ENCODE measurements at regions not wholly inside any gene's neighbourhood (a gene's known extent, or its start where the extent isn't known, plus 50 kb on each side); places are given as distances from the start of the nearest gene placed in this dataset.

- Histone ChIP-seq H3K27ac (replicated peaks) (no peak overlapping the region), H3K27me3 (ENCODE audit: insufficient read depth, poor library complexity, severe bottlenecking) (no peaks in the 10 kb centered on the region), H3K4me3 (replicated peaks; ENCODE audit: insufficient read depth, low read length) (no peak overlapping the region)
- DNase-seq (ENCODE audit: low read depth in 1 of 2, low spot score in 1 of 2): no peak
- TF ChIP-seq REST (IDR thresholded peaks at IDR 0.05; ENCODE audit: insufficient replicate concordance, low read depth) (no peak), CTCF (IDR thresholded peaks at IDR 0.05; ENCODE audit: insufficient read depth, low read length) (no peak)
Observed at GRCh38 chr5:141778206-141778605, 96.2 kb upstream of the ARAP3 start.

- no peak for TF ChIP-seq SPI1 (IDR thresholded peaks at IDR 0.05; ENCODE audit: borderline replicate concordance, low read depth)
- TF ChIP-seq REST (IDR thresholded peaks at IDR 0.05; ENCODE audit: insufficient replicate concordance, low read depth): no peak
- TF ChIP-seq CTCF (IDR thresholded peaks at IDR 0.05; ENCODE audit: insufficient read depth, low read length): no peak
- DNase-seq (ENCODE audit: low read depth in 1 of 2, low spot score in 1 of 2): no peak
- Histone ChIP-seq H3K4me3 (replicated peaks; ENCODE audit: insufficient read depth, low read length) (no peak overlapping the region), H3K27me3 (ENCODE audit: insufficient read depth, poor library complexity, severe bottlenecking) (no peaks in the 10 kb centered on the region), H3K27ac (replicated peaks) (no peak overlapping the region)
Observed at GRCh38 chr5:141777711-141778110, 95.7 kb upstream of the ARAP3 start.

- Histone ChIP-seq H3K27ac (replicated peaks) (no peak overlapping the region), H3K4me3 (replicated peaks; ENCODE audit: insufficient read depth, low read length) (no peak overlapping the region), H3K27me3 (ENCODE audit: insufficient read depth, poor library complexity, severe bottlenecking) (no peaks in the 10 kb centered on the region)
- DNase-seq (ENCODE audit: low read depth in 1 of 2, low spot score in 1 of 2): no peak
- TF ChIP-seq REST (IDR thresholded peaks at IDR 0.05; ENCODE audit: insufficient replicate concordance, low read depth) (no peak), SPI1 (IDR thresholded peaks at IDR 0.05; ENCODE audit: borderline replicate concordance, low read depth) (no peak), CTCF (IDR thresholded peaks at IDR 0.05; ENCODE audit: insufficient read depth, low read length) (no peak), GABPA (IDR thresholded peaks at IDR 0.05; ENCODE audit: low read depth) (no peak), POLR2AphosphoS5 (IDR thresholded peaks at IDR 0.05; ENCODE audit: low read depth) (no peak)
Observed at GRCh38 chr5:141777130-141777529, 95.1 kb upstream of the ARAP3 start.
